ENCODE measurements at regions not wholly inside any gene's neighbourhood (a gene's known extent, or its start where the extent isn't known, plus 50 kb on each side); places are given as distances from the start of the nearest gene placed in this dataset.

- no peak for TF ChIP-seq CTCF (IDR thresholded peaks at IDR 0.05)
- no peak for TF ChIP-seq POLR2A (IDR thresholded peaks at IDR 0.05)
These were observed 241.1 kb upstream of the TLL1 start for GRCh38 chr4:165631912-165632311.

Measured in heart left ventricle (tissue), 13 donors.